PC-3 (cell line): ENCODE measurements at regions not wholly inside any gene's neighbourhood (a gene's known extent, or its start where the extent isn't known, plus 50 kb on each side); places are given as distances from the start of the nearest gene placed in this dataset.

Source experiments
- ATAC-seq: fragments of 200-7000 bp; cut with Tn5 transposase; 2 replicates; pipeline ENCODE4 v1.9.1; 2020; ENCODE audit warnings: mild to moderate bottlenecking, moderate library complexity
- BruUV-seq: library from RNA; stranded (reverse); fragments of 400-500 nt; replicated peaks from 2 replicates; lab custom pipeline; 2021; lab: Mats Ljungman, UMichigan
- CTCF ChIA-PET: fragments of 300-600 bp; sonication (Branson Sonifier 250); formaldehyde crosslinking; loops from one replicate; lab custom pipeline; 2022; ENCODE audit warnings: antibody characterized with exemption; lab: Charles Lee
- POLR2A ChIA-PET: fragments of 300-600 bp; sonication (Branson Sonifier 250); formaldehyde crosslinking; loops from one replicate; lab custom pipeline; 2022; ENCODE audit warnings: antibody characterized with exemption; ENCODE audit not compliant: unreplicated experiment; lab: Charles Lee
- DNase-seq: peaks from one replicate; pipeline ENCODE4 v3.0.0-alpha.2; 2015
- H2AFZ ChIP-seq: fragments of 300-600 bp; sonication (generic); 2 replicates; pipeline ENCODE4 v1.6.0; 2016; ENCODE audit warnings: antibody characterized with exemption, low read length
- H3F3A ChIP-seq: fragments of 300-600 bp; sonication (generic); one replicate; pipeline ENCODE4 v1.6.0; 2017; ENCODE audit warnings: antibody characterized with exemption, low read length, control low read depth, mild to moderate bottlenecking; ENCODE audit not compliant: unreplicated experiment
- H3K27ac ChIP-seq: fragments of 300-600 bp; sonication (generic); 2 replicates; pipeline ENCODE4 v1.5.1; 2016; ENCODE audit warnings: mild to moderate bottlenecking, low read length
- H3K27me3 ChIP-seq: fragments of 300-600 bp; sonication (generic); 2 replicates; pipeline ENCODE4 v1.6.1; 2016; ENCODE audit warnings: low read length, mixed read lengths
- H3K36me3 ChIP-seq: fragments of 300-600 bp; sonication (generic); 2 replicates; pipeline ENCODE4 v1.6.1; 2016; ENCODE audit warnings: low read depth, mixed run types, low read length, mixed read lengths
- H3K4me1 ChIP-seq: fragments of 300-600 bp; sonication (generic); 2 replicates; pipeline ENCODE4 v1.5.1; 2016; ENCODE audit warnings: low read length; ENCODE audit not compliant: insufficient read depth
- H3K4me2 ChIP-seq: fragments of 300-600 bp; sonication (generic); 2 replicates; pipeline ENCODE4 v1.6.0; 2016; ENCODE audit warnings: low read length
- H3K4me3 ChIP-seq: fragments of 300-600 bp; sonication (generic); 2 replicates; pipeline ENCODE4 v1.5.1; 2016; ENCODE audit warnings: mild to moderate bottlenecking, low read length, mixed read lengths
- H3K79me2 ChIP-seq: fragments of 300-600 bp; sonication (generic); 2 replicates; pipeline ENCODE4 v1.6.1; 2017; ENCODE audit warnings: low read length, mixed read lengths
- H3K9ac ChIP-seq: fragments of 300-600 bp; sonication (generic); 2 replicates; pipeline ENCODE4 v1.6.0; 2016; ENCODE audit warnings: mild to moderate bottlenecking, low read length
- H3K9me2 ChIP-seq: fragments of 300-600 bp; sonication (generic); replicated peaks from 2 replicates; pipeline ENCODE4 v1.6.1; 2016; ENCODE audit warnings: mixed run types, low read length, mixed read lengths
- H3K9me3 ChIP-seq: fragments of 300-600 bp; sonication (generic); 2 replicates; pipeline ENCODE4 v1.6.1; 2016; ENCODE audit warnings: low read length, mixed read lengths
- H4K20me1 ChIP-seq: fragments of 300-600 bp; sonication (generic); 2 replicates; pipeline ENCODE4 v1.6.1; 2016; ENCODE audit warnings: low read length, mixed read lengths
- CTCF ChIP-seq: fragments of 300-600 bp; sonication (generic); conservative IDR thresholded peaks from 2 replicates; pipeline ENCODE4 v1.5.1; 2017; ENCODE audit warnings: antibody characterized with exemption, low read depth, mild to moderate bottlenecking, low read length
- EZH2 ChIP-seq: fragments of 300-600 bp; sonication (generic); IDR thresholded peaks from one replicate; pipeline ENCODE4 v1.6.1; 2017; ENCODE audit warnings: antibody characterized with exemption, mild to moderate bottlenecking, low read length; ENCODE audit not compliant: unreplicated experiment
- EZH2phosphoT487 ChIP-seq: fragments of 300-600 bp; sonication (generic); IDR thresholded peaks from 2 replicates; pipeline ENCODE4 v1.6.1; 2018; ENCODE audit warnings: mild to moderate bottlenecking, antibody characterized with exemption, low read length, borderline replicate concordance
- intact Hi-C: fragments of 100-400 bp; cut with micrococcal nuclease; formaldehyde crosslinking; loops from 2 replicates; pipeline ENCODE4 v1.9.0; 2023

GRCh38 chr2:239813261-239814115, 211.7 kb downstream of the NDUFA10 start:
- intact Hi-C loops: no loop called here
- no peak overlapping the region for H3K27ac ChIP-seq
- H3K27me3 ChIP-seq: peaks cover 25% of the 10 kb centered on the region
- H3K4me3 ChIP-seq: no peak overlapping the region
- BruUV-seq: no TSS peak
- H3K36me3 ChIP-seq: no peaks in the 10 kb centered on the region
- H3F3A ChIP-seq: no peaks in the 10 kb centered on the region
- H3K79me2 ChIP-seq: no peaks in the 10 kb centered on the region
- H3K9me2 ChIP-seq: no peaks in the 10 kb centered on the region
- ATAC-seq: no peak
- CTCF ChIA-PET: no interaction called here
- H4K20me1 ChIP-seq: no peaks in the 10 kb centered on the region
- TF ChIP-seq EZH2: no peak
- no peak for TF ChIP-seq CTCF
- TF ChIP-seq EZH2phosphoT487: no peak
- H3K9me3 ChIP-seq: no peaks in the 10 kb centered on the region
- no peak for DNase-seq
- H3K9ac ChIP-seq: no peak overlapping the region
- H3K4me2 ChIP-seq: no peak overlapping the region
- no peaks in the 10 kb centered on the region; the same call in 1 of the 2 replicates for H3K4me1 ChIP-seq
- no peak overlapping the region for H2AFZ ChIP-seq
- POLR2A ChIA-PET: interaction anchor here (0.7 kb wide), 1 partner anchor 38 kb away, joined by 3 read pairs; no protein-coding TSS in a partner anchor

- Histone ChIP-seq H2AFZ (no peak overlapping the region), H3K27me3 (peaks cover 40% of the 10 kb centered on the region), H3K36me3 (no peaks in the 10 kb centered on the region), H3K27ac (no peak overlapping the region), H3K9ac (no peak overlapping the region), H3K9me2 (no peaks in the 10 kb centered on the region), H4K20me1 (no peaks in the 10 kb centered on the region), H3K79me2 (no peaks in the 10 kb centered on the region), H3F3A (no peaks in the 10 kb centered on the region), H3K9me3 (no peaks in the 10 kb centered on the region), H3K4me2 (no peak overlapping the region), H3K4me1 (no peaks in the 10 kb centered on the region; the same call in 1 of the 2 replicates), H3K4me3 (no peak overlapping the region)
- POLR2A ChIA-PET: no interaction called here
- no TSS peak for BruUV-seq
- no peak for DNase-seq
- no peak for TF ChIP-seq CTCF
- no peak for ATAC-seq
- intact Hi-C loops: no loop called here
- CTCF ChIA-PET: no interaction called here
Observed at GRCh38 chr2:239811806-239812560, 213.2 kb downstream of the NDUFA10 start.
